HG02943 (cell line): ENCODE measurements at regions not wholly inside any gene's neighbourhood (a gene's known extent, or its start where the extent isn't known, plus 50 kb on each side); places are given as distances from the start of the nearest gene placed in this dataset.
"Not testable (repeated sequence)": the region's sequence is repeated elsewhere in the genome, so short reads cannot be mapped to it uniquely, and the experiment has no call there.

Experiments used
- ATAC-seq: cut with Tn5 transposase; IDR thresholded peaks from one replicate; pipeline ENCODE4 v1.9.1; 2021; ENCODE audit warnings: mild to moderate bottlenecking, low read depth, moderate library complexity; ENCODE audit not compliant: unreplicated experiment

DNA sequence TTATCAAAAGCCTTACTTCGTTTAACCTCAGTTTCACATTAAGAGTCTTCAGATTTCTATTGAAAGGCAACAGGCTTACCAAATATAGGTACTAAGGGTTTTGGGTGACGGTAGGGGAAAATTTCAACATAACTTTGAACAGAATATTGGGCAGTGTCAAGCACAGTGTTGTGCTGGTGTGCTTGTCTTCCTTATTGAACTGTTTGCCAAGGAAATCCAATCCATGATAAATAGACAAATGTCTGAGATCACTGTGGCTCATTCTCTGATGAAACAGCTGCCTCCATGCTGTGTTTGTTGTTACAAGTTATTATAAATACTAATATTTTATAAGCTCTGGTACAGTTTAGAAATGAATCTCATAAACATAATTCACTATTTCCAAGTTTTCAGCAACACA, 730.1 kb downstream of the NR2F1-AS1 start:
- ATAC-seq: no peak

DNA sequence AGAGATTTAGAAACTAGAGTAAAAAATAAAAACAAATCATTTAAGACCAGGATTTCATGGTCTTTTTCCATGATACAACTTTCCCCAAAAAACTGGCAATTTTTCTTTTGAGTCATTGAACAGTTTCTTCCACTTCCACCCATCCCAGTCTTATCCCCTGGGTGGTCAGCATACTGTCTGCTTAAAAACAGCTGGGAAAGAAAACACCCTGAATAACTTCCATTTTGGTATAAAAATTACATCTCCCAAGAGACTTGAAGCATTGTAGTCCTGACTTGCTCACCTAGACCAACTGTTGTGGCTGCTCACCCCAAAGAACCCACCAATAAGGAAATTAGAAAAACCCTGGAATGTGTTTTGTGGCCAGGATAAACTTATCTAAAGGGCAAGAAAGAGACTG, 731.3 kb downstream of the NR2F1-AS1 start:
- ATAC-seq: no peak

DNA sequence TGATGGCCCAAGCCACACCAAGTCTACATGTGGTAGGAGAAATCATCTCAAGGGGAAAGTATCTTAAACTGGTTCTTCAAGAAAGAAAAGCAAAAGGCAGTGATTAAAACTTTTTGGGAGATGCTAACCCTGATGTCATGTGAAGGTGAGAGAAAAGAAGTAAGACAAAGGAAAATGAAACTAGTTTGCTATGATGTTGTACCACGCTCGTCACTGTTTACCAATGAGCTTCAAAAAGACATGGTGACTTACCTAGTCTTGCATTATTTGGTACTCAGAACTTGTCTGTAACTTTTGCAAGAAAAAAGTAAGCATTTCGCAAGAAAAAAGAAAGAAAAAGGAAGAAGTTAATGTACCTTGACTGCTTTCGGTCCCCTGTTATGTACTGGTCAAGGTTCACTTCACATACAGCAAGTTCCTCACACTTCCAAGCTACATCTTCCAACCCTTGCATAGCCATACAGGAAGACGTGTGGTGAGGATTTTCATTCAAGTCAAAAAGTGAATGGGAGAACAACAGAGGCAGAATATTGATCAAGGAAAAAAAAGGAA, 739.3 kb downstream of the NR2F1-AS1 start:
- no peak for ATAC-seq

DNA sequence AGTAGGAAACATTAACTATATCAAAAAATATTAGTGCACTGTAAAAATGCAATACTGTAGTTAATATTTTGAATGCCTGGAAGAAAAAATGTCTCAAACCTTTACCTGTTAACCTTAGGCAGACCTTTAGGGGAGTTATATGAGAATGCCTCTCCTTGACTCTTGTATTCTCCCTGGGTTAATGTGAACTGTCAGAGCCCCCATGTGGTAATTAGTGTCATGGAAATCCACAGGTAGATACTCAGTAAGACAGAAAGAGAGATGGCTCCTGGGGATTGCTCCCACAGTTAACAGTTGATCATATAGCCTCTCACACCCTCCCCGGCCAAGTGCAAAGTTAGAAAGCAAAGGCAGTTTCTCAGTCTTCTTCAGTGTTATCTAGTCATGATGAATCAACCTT, 742.8 kb downstream of the NR2F1-AS1 start:
- no peak for ATAC-seq

DNA sequence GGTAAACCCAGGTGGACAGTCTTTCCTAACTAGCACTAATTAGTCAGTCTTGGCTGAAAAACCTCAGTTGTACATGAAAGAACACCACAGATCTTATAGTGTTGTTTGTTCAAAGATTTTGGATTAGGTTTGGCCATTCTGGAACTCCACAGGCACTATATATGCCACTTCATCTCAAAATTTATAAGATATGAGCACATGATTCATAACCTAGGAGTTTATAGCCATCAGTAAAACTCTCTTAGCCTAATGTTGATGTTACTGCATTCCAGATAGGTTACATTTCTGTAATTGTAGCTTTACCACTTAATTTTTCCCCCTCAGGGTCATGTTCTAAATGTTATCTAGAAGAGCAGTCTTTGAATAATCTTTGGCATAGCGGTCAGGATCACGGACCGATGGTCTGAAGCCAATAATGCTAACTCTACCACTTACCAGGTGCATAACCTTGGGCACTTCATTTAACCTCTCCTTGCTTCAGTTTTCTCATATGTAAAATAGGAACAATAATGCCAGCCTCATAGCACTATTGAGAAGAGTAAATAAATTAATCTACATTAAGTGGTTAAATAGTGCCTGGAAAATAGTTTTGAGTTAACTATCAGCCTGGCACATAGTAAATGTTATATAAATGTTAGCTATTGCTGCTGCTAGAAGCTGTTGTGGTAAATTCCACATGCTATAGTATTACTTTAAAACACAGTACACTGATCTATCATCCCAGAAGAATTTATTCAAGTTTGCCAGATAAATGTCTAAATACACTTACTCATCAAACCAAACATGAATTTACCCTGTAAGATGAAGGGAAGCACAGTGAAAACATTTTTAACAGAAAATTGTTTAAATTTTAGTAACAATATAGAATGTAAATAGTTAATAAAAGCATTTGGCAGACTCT, 743.9 kb downstream of the NR2F1-AS1 start:
- no peak for ATAC-seq

DNA sequence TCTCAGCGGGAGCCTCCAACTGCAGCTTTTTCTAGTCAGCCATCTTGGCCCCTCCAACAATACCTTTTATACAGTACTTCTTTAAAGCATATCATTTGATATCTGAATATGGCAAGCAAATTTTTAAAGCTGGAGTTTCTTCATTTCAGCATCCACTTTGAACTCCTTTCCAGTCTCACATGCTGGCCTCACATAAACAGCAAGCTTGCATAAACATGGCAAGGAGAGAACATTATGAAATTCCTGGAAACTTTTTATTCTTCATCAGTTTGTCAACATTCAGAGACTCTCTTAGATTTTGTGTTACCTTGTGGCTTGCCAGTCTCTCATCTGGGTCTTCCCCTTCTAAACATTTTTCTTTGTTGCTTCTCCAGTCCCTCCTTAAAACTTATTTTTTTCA, 745.3 kb downstream of the NR2F1-AS1 start:
- ATAC-seq: no peak

DNA sequence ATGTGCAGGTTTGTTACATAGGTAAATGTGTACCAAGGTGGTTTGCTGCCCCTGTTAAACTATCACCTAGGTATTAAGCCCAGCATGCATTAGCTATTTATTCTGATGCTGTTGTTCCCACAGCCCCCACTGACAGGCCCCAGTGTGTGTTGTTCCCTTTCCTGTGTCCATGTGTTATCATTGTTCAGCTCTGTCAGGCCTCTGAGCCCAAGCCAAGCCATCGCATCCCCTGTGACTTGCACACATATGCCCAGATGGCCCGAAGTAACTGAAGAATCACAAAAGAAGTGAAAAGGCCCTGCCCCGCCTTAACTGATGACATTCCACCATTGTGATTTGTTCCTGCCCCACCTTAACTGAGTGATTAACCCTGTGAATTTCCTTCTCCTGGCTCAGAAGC, 757.5 kb downstream of the NR2F1-AS1 start:
- not testable (repeated sequence) for ATAC-seq

DNA sequence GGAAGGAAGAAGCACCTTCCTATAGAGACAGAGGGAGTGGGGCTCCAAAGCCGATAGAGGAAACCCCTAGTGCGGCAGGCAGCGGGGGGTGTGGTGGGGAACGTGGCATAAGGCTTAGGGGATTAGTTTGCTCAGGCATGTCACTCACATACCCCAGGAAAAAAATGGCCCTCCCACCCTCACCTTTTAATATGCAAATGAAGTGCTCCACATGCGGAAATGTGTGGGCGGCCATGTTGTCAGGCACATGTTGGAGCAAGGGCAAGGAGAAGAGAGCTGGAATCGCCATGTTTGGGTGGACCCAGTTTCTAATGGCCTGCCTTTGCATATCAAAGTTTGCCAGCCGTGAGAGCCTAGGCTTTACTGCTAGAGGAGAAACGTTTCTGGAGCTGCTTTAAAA, 758.8 kb downstream of the NR2F1-AS1 start:
- ATAC-seq: no peak

DNA sequence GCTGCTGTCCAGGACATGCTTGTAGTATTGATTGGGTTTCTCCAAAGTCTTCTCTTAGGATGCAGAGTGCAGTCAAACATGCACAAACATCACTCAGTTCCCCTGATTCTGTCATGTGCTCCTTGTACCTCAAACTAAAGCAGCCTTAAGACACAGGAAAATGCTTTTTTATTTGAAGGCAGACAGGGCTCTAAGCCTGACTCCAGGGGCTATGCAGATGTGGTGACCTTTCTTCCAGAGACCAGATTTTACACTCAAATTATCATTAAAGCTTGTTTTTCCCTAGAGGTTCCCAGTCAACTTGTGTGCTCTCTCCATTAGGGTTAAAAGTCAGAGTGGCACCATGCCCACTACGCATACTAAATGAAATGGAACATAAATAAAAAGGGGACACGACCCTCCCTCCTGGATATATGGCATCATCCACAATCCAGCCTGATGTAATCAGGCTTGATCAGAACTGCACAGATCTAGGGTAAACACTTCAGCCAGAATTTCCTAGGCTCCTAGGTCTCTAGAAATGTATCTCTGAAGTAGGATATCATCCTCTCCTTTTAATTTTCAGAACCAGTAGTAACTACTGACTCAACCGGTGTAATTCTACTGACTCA, 771.1 kb downstream of the NR2F1-AS1 start:
- no peak for ATAC-seq

DNA sequence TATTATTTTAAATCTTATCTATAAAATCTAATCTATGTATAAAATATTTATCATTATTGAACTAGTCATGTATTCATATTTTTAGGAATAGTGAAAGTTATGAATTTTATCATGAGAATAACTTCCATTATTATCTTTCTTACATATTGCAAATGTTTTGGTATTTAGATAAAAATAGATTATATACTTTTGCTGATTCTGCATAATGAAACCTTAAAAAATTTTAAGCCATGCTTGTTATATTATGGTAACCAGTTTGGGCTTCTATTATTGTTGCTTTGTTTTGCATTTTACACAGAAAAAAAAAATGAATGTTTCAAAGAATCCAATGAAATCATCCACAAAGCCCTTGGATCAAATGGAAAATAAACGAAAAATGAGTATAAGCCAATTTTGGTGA, 772.5 kb downstream of the NR2F1-AS1 start:
- no peak for ATAC-seq

DNA sequence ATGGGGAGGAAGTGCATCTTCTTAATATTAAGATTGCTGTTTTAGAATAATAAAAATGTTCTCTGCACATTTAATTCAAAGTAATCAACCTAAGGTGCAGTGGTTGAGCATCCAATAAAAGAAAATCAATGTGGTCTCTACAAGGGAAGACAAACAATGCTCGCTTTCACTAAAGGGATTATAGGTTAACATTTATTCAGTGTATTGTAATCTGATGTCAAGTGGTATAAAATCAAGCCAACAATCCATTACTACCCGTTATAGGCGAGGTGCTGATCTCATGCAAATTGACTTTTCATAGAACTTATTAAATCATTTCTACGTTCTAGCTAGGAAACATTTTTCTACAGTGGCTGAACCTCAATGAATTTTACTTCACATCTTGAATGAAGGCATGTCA, 773.9 kb downstream of the NR2F1-AS1 start:
- ATAC-seq: no peak

DNA sequence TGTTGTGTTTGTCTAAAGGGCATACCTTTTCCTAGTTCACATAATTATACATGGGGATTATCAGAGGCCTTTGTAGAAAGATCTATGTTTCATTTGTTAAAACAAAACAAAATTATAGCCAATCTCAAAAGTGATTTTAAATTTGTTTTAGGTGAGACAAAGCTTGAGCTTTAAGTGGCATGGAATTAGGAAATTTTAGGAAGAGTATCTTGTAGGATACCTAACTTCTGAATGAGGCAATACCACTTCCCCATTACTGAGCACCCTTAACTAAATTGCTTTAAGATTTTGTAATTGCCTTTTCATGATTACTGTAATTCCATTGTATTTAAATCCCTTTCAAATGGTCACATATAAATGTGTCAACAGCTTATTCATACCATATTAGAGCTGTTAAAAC, 775.6 kb downstream of the NR2F1-AS1 start:
- no peak for ATAC-seq

DNA sequence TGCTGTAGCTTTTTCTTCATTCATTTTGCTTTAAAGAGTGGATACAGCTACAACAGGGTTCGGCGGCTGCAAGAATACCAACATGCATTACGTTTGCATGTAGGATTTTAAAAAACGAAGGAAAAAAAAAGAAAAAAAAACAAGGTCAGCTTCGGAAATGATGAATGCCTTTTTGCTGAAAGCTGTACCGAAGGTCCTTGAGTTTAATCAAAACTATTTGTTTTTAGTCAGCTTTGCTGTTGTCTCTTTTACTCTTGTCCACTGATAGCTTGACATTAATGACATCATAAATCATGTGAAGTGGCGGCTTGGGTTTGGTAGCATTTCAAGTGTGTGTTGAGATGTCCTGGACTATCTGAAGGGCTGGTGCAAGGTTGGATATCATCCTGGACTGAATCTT, 779.1 kb downstream of the NR2F1-AS1 start:
- ATAC-seq: no peak

DNA sequence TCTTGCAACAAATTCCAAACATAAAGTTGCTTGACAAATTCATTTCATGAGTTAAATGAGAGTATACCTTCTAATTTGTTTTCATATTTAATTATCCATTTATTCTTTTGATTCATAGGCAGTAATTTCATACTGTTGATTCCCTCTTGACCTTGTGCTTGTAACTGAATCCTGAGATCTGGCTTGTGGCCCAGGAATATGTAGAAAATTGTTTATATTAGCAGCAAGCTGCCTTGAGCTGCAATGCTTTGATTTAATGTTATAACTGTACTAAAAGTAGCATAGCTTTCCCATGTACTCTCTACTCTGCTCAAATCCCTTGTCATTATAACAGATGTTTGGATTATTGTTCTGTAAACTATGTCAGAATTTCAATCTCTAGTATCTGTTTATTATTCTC, 780.7 kb downstream of the NR2F1-AS1 start:
- no peak for ATAC-seq

DNA sequence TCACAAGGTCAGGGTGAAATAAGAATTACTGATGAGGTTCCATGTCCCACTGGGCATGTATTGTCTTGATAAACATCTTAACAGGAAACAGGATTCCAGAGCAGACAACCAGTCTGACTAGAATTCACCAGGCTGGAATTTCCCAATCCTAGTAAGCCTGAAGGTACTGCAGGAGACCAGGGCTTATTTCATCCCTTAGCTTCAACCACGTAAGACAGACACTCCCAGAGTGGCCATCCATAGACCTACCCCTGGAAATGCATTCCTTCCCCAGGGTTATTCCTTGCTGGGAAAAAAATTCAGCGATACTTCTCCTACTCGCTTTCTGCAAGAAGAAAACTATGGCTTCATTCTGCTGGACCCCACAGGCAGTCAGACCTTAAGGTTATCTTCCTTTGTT, 785.4 kb downstream of the NR2F1-AS1 start:
- ATAC-seq: no peak

DNA sequence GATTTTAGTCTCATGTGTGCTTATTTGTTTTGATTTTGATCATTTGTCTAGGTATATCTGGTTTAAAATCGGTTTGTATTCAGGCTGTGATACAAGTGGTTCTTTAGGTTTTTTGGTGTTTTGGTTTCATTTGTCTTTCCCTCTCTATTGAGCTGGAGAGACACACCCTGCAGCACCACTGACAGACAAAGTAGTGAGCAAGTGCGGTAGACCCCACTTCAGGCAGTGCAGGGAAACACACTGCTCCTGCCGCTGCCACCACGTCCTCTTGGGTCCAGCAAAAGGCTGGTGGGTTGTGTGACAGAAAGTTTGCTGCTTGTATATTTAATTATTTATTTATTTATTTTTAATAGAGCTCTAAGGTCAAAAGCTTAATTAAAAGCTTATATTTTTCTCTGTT, 801.0 kb downstream of the NR2F1-AS1 start:
- ATAC-seq: no peak

DNA sequence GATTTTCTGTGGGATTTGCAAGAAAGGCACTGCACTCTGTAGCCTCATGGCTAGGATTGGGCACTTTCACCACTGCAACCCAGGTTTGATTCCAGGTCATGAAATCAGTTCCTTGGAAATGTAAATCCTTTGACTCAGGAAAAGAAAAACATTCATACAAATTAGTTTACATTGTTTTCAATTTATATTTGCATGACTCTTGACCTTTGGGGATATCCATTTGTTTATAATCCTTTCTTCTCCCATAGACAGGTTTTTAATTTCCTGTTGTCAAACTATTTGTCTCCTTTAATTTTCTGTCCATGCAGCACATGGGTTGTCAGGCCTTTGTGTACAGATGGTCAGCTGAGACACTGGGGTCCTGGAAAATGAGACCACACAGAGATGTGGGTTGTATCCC, 801.5 kb downstream of the NR2F1-AS1 start:
- ATAC-seq: no peak

DNA sequence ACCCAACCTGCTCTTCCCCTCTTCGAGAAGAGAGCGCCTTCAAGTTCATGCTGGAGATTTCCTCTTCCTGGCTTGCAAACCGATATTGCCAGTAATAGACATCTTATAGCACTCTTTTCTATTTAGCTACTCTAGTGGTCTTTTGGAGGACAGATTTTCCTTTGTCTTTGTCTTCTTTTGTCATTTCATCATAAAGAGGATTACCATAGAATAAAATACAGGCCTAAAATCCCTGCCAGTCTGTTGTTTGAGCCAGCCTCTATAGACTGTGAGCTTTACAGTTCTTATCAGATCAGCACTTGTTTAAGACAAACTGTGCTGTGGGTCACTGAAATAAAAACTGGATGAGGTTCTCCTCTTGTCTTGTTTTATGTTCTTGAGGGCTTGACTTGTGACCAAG, 802.8 kb downstream of the NR2F1-AS1 start:
- ATAC-seq: no peak

DNA sequence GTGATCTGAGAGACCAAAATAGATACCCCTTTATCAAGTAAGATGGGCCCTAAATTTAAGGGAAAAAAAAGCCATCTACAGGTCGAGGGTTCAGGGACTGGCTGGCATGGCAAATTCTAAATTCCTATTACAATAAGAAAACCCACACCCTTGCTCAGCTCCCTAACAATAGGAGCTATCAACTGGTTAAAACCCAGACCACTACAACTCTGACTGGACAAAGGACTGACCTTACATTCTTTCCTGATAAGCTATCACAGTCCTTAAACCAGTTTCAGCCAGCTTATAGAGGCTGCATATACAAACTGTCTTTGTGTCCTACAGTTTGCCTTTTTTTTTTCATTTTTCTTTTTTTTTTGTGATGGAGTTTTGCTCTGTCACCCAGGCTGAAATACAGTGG, 803.6 kb downstream of the NR2F1-AS1 start:
- ATAC-seq: no peak

DNA sequence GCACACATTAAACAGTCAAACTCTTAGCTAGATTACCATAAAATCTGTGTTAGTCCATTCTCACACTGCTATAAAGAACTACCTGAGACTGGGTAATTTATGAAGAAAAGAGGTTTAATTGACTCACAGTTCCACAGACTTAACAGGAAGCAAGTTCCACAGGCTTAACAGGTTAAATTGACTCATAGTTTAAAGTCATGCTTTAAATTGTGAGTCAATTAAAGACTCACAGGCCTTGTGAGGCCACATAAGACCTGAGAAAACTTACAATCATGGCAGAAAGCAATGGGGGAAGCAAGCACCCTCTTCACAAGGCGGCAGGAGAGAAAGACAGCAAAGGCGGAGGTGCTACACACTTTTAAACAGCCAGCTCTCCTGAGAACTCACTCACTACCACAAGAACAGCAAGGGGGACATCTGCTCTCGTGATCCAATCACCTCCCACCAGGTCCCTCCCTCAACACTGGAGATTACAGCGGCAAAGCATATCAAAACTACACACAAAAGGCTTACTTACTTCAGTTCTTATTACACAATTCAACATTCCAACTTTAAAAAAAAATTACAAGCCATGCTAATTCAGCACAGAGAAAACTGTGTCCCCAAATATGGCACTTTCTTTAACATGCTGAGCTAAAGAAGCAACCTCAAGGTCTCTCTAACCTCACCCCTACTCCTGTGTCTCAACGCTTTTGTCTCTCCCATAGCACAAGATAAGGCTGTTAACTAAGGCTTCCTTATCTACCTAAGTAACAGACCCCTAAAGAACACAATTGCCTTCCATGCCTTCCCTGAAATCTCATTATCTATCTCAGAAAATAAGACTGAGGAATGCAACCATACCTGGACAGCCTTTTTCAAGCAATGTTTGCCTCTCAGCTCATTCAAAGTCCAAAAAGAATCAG, 805.1 kb downstream of the NR2F1-AS1 start:
- ATAC-seq: no peak

DNA sequence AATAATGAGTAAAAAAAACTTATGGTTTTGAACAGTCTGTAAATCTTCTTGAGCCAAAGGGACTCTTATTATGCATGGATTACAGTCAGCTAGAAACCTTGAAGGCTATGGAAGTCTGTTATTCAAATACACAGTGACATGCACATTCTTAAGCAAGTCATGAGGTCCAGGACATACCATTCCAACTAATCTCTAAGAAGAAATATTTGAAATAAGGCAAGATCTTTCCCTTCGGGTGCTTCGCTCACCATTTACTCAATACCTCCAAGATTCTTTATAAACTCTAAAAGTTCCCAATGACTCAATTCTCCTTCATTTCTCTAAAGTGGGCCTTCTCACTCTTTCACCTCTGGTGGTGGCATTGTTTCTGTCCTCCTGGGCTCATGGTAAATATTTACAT, 811.0 kb downstream of the NR2F1-AS1 start:
- no peak for ATAC-seq
